SK-N-MC (cell line): ENCODE measurements at regions not wholly inside any gene's neighbourhood (a gene's known extent, or its start where the extent isn't known, plus 50 kb on each side); places are given as distances from the start of the nearest gene placed in this dataset.

Experiments used
- EZH2 ChIP-seq: fragments of 200-600 bp; sonication (generic); IDR thresholded peaks from one replicate; pipeline ENCODE4 v1.6.1; 2017; ENCODE audit warnings: antibody characterized with exemption
- POLR2AphosphoS5 ChIP-seq: IDR thresholded peaks from 2 replicates; pipeline ENCODE4 v1.6.1; 2012; ENCODE audit warnings: mild to moderate bottlenecking, low read depth, low read length, borderline replicate concordance

DNA sequence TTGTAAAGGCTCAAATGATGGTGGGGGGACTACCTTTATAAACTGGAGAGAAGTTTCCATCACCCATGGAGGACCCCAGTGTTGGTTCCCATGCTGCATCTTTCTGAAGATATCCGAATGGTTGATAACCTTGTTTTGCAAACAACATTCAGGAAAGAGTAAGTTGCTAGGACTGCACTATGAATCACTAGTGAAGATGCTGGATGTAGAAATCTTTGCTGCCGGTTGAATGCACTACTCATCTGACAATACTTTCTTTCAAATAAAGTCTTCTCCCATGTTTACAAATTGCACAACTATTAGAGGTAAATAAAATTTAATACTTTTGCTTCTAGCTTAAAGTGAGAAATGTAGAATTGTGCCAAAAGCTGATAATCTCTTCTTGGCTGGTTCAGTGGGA, 198.4 kb upstream of the SLITRK6 start:
- TF ChIP-seq EZH2 (no peak), POLR2AphosphoS5 (no peak)
